H1 (cell line): ENCODE measurements at regions not wholly inside any gene's neighbourhood (a gene's known extent, or its start where the extent isn't known, plus 50 kb on each side); places are given as distances from the start of the nearest gene placed in this dataset.

Experiments used
- ASH2L ChIP-seq: fragments of 200-600, 300-600 bp; sonication (generic); IDR thresholded peaks from one replicate; pipeline ENCODE4 v1.7.1; 2017; ENCODE audit warnings: low read length
- CBX5 ChIP-seq: fragments of 300-800, 300-1000 bp; sonication (generic); IDR thresholded peaks from 2 replicates; pipeline ENCODE4 v1.7.1; 2016; ENCODE audit warnings: antibody characterized with exemption, low read length, low read depth
- CBX8 ChIP-seq: fragments of 300-800, 300-1000 bp; sonication (generic); IDR thresholded peaks from 2 replicates; pipeline ENCODE4 v1.7.1; 2016; ENCODE audit warnings: low read depth, low read length, borderline replicate concordance
- CHD1 ChIP-seq: IDR thresholded peaks from 2 replicates; pipeline ENCODE4 v1.6.1; 2012; ENCODE audit warnings: low read depth, low read length, improper control_type of control experiment
- CHD2 ChIP-seq: IDR thresholded peaks from 2 replicates; pipeline ENCODE4 v1.6.1; 2012; ENCODE audit warnings: low read length, improper control_type of control experiment
- EGR1 ChIP-seq: IDR thresholded peaks from 2 replicates; pipeline ENCODE4 v1.6.1; 2011; ENCODE audit warnings: low read depth, low read length, borderline replicate concordance
- EP300 ChIP-seq, 2 experiments: IDR thresholded peaks; 1 replicate in 1 of 2; 2 replicates in 1 of 2; pipeline ENCODE4 v1.6.1; 2011 to 2012; ENCODE audit warnings: low read depth in 2 of 2, low read length in 2 of 2, mild to moderate bottlenecking in 2 of 2, borderline replicate concordance in 1 of 2, inconsistent platforms in 1 of 2, moderate library complexity in 1 of 2
- KDM1A ChIP-seq: fragments of 200-600, 300-600 bp; sonication (generic); IDR thresholded peaks from 2 replicates; pipeline ENCODE4 v1.7.1; 2016; ENCODE audit warnings: mild to moderate bottlenecking, low read length, borderline replicate concordance
- NRF1 ChIP-seq: IDR thresholded peaks from 2 replicates; pipeline ENCODE4 v1.6.1; 2011; ENCODE audit warnings: mild to moderate bottlenecking, low read depth, low read length, improper control_type of control experiment
- POLR2A ChIP-seq, 2 experiments: IDR thresholded peaks; 1 replicate in 1 of 2; 2 replicates in 1 of 2; pipeline ENCODE4 v1.6.1; 2011; ENCODE audit warnings: low read depth in 2 of 2, low read length in 2 of 2, mild to moderate bottlenecking in 2 of 2; ENCODE audit errors: control extremely low read depth in 1 of 2
- SRF ChIP-seq: IDR thresholded peaks from 2 replicates; pipeline ENCODE4 v1.6.1; 2011; ENCODE audit warnings: mild to moderate bottlenecking, low read depth, low read length, moderate library complexity
- TAF1 ChIP-seq: IDR thresholded peaks from 2 replicates; pipeline ENCODE4 v1.6.1; 2011; ENCODE audit warnings: mild to moderate bottlenecking, low read depth, low read length
- USF2 ChIP-seq: IDR thresholded peaks from 2 replicates; pipeline ENCODE4 v1.6.1; 2011; ENCODE audit warnings: low read length, improper control_type of control experiment
- TF ChIP-seq, protein P1 (sequence below), 3 experiments: IDR thresholded peaks; 1 replicate in 2 of 3; 2 replicates in 1 of 3; pipeline versions ENCODE4 v1.5.1 to v1.6.1; 2011; ENCODE audit warnings: low read length in 3 of 3, mild to moderate bottlenecking in 3 of 3, inconsistent platforms in 2 of 3, low read depth in 1 of 3, moderate library complexity in 1 of 3; ENCODE audit not compliant: insufficient read depth in 1 of 3; ENCODE audit errors: control extremely low read depth in 1 of 3

DNA sequence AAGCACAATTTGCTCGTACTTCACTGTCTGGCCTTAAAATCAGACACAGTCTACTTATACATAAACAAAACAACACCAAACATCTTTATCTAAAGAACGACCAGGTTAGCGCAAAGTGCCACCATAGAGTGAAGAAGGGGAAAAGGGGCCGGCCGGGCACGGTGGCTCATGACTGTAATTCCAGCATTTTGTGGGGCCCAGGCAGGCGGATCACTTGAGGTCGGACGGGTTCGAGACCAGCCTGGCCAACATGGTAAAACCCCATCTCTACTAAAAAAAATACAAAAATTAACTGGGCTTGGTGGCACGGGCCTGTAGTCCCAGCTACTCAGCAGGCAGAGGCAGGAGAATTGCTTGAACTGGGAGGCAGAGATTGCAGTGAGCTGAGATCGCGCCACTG is 118.5 kb upstream of the RIOK3 start:
- no peak for TF ChIP-seq KDM1A
- TF ChIP-seq CHD1, result no peak
- TF ChIP-seq POLR2A (IDR thresholded peaks at IDR 0.05; ENCODE audit: control extremely low read depth in 1 of 2, low read depth in 2 of 2, low read length in 2 of 2), result no peak
- no peak for TF ChIP-seq ASH2L
- TF ChIP-seq, protein P1, sequence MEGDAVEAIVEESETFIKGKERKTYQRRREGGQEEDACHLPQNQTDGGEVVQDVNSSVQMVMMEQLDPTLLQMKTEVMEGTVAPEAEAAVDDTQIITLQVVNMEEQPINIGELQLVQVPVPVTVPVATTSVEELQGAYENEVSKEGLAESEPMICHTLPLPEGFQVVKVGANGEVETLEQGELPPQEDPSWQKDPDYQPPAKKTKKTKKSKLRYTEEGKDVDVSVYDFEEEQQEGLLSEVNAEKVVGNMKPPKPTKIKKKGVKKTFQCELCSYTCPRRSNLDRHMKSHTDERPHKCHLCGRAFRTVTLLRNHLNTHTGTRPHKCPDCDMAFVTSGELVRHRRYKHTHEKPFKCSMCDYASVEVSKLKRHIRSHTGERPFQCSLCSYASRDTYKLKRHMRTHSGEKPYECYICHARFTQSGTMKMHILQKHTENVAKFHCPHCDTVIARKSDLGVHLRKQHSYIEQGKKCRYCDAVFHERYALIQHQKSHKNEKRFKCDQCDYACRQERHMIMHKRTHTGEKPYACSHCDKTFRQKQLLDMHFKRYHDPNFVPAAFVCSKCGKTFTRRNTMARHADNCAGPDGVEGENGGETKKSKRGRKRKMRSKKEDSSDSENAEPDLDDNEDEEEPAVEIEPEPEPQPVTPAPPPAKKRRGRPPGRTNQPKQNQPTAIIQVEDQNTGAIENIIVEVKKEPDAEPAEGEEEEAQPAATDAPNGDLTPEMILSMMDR (IDR thresholded peaks at IDR 0.05; ENCODE audit: control extremely low read depth in 1 of 3, insufficient read depth in 1 of 3, low read depth in 1 of 3, low read length in 3 of 3), result no peak
- no peak for TF ChIP-seq CBX5
- no peak for TF ChIP-seq EP300 (IDR thresholded peaks at IDR 0.05; ENCODE audit: borderline replicate concordance in 1 of 2, low read depth in 2 of 2, low read length in 2 of 2)
- TF ChIP-seq SRF, result no peak
- no peak for TF ChIP-seq EGR1
- no peak for TF ChIP-seq TAF1
- TF ChIP-seq CBX8, result no peak
- no peak for TF ChIP-seq CHD2
- no peak for TF ChIP-seq USF2
- no peak for TF ChIP-seq NRF1
